ENCODE measurements at regions not wholly inside any gene's neighbourhood (a gene's known extent, or its start where the extent isn't known, plus 50 kb on each side); places are given as distances from the start of the nearest gene placed in this dataset.

DNA sequence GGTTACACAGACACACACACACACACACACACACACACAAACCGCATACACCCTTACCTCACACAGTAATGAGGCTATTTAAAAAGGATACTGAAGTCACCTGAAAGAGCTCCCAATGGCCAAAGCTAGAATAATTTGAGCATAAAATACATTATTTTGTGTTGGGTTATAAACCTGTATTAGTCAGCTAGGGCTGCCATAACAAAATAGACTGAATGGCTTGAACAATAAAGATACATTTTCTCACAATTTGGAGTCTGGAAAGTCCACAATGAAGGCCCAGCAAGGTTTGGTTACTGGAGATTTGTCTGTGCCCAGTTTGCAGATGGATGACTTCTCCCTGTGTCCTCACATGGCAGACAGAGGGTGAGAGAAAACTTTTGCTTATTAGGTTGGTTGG, 605.4 kb upstream of the REG3G start:
- Histone ChIP-seq H3K4me2 (ENCODE audit: insufficient read depth, low read length) (no peak overlapping the region), H3K79me2 (ENCODE audit: insufficient read depth, low read length) (no peaks in the 10 kb centered on the region), H4K20me1 (ENCODE audit: insufficient read depth, low read length) (no peaks in the 10 kb centered on the region), H3K36me3 (ENCODE audit: insufficient read depth, low read length) (no peaks in the 10 kb centered on the region), H3K9ac (ENCODE audit: low read depth, low read length) (no peak overlapping the region), H2AFZ (ENCODE audit: low read depth, low read length) (no peak overlapping the region), H3K9me3 (ENCODE audit: insufficient read depth, low read length, severe bottlenecking) (no peaks in the 10 kb centered on the region), H3K27me3 (ENCODE audit: insufficient read depth, low read length, poor library complexity) (no peaks in the 10 kb centered on the region), H3K4me3 (ENCODE audit: low read depth in 1 of 2, low read length in 2 of 2) (no peak overlapping the region), H3K27ac (ENCODE audit: low read length) (no peak overlapping the region), H3K4me1 (ENCODE audit: insufficient read depth, low read length) (no peaks in the 10 kb centered on the region)
- ATAC-seq (ENCODE audit: insufficient read depth, low read depth) (no peak), DNase-seq (no peak)
- no peak for TF ChIP-seq EZH2 (IDR thresholded peaks at IDR 0.05; ENCODE audit: borderline replicate concordance, low read depth, low read length, severe bottlenecking)
- TF ChIP-seq, protein P1, sequence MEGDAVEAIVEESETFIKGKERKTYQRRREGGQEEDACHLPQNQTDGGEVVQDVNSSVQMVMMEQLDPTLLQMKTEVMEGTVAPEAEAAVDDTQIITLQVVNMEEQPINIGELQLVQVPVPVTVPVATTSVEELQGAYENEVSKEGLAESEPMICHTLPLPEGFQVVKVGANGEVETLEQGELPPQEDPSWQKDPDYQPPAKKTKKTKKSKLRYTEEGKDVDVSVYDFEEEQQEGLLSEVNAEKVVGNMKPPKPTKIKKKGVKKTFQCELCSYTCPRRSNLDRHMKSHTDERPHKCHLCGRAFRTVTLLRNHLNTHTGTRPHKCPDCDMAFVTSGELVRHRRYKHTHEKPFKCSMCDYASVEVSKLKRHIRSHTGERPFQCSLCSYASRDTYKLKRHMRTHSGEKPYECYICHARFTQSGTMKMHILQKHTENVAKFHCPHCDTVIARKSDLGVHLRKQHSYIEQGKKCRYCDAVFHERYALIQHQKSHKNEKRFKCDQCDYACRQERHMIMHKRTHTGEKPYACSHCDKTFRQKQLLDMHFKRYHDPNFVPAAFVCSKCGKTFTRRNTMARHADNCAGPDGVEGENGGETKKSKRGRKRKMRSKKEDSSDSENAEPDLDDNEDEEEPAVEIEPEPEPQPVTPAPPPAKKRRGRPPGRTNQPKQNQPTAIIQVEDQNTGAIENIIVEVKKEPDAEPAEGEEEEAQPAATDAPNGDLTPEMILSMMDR (IDR thresholded peaks at IDR 0.05; ENCODE audit: borderline replicate concordance, extremely low read depth, low read length, poor library complexity, severe bottlenecking): no peak

- H3K9me3 ChIP-seq (ENCODE audit: insufficient read depth, low read length, severe bottlenecking): no peaks in the 10 kb centered on the region
- no peak for TF ChIP-seq EZH2 (IDR thresholded peaks at IDR 0.05; ENCODE audit: borderline replicate concordance, low read depth, low read length, severe bottlenecking)
- TF ChIP-seq, protein P1 (IDR thresholded peaks at IDR 0.05; ENCODE audit: borderline replicate concordance, extremely low read depth, low read length, poor library complexity, severe bottlenecking): no peak
- no peak for ATAC-seq (ENCODE audit: insufficient read depth, low read depth)
Observed at GRCh38 chr2:78423631-78424030, 601.9 kb upstream of the REG3G start.

GRCh38 chr2:78427170-78427569, 598.3 kb upstream of the REG3G start:
- no peak overlapping the region for H3K4me2 ChIP-seq (ENCODE audit: insufficient read depth, low read length)
- no peaks in the 10 kb centered on the region for H3K9me3 ChIP-seq (ENCODE audit: insufficient read depth, low read length, severe bottlenecking)
- TF ChIP-seq, protein P1 (IDR thresholded peaks at IDR 0.05; ENCODE audit: borderline replicate concordance, extremely low read depth, low read length, poor library complexity, severe bottlenecking): no peak
- no peak for TF ChIP-seq EZH2 (IDR thresholded peaks at IDR 0.05; ENCODE audit: borderline replicate concordance, low read depth, low read length, severe bottlenecking)
- no peak overlapping the region for H2AFZ ChIP-seq (ENCODE audit: low read depth, low read length)
- H3K27ac ChIP-seq (ENCODE audit: low read length): no peak overlapping the region
- DNase-seq (no peak), ATAC-seq (ENCODE audit: insufficient read depth, low read depth) (no peak)
- H3K79me2 ChIP-seq (ENCODE audit: insufficient read depth, low read length): no peaks in the 10 kb centered on the region
- H3K36me3 ChIP-seq (ENCODE audit: insufficient read depth, low read length): no peaks in the 10 kb centered on the region
- H3K9ac ChIP-seq (ENCODE audit: low read depth, low read length): no peak overlapping the region
- H3K27me3 ChIP-seq (ENCODE audit: insufficient read depth, low read length, poor library complexity): no peaks in the 10 kb centered on the region
- no peak overlapping the region for H3K4me3 ChIP-seq (ENCODE audit: low read depth in 1 of 2, low read length in 2 of 2)
- H3K4me1 ChIP-seq (ENCODE audit: insufficient read depth, low read length): no peaks in the 10 kb centered on the region
- H4K20me1 ChIP-seq (ENCODE audit: insufficient read depth, low read length): no peaks in the 10 kb centered on the region

More at GRCh38 chr2:78423631-78424030, 601.9 kb upstream of the REG3G start:
- no peak for DNase-seq
- Histone ChIP-seq H4K20me1 (ENCODE audit: insufficient read depth, low read length) (no peaks in the 10 kb centered on the region), H3K4me1 (ENCODE audit: insufficient read depth, low read length) (no peaks in the 10 kb centered on the region), H3K36me3 (ENCODE audit: insufficient read depth, low read length) (no peaks in the 10 kb centered on the region), H3K27ac (ENCODE audit: low read length) (no peak overlapping the region), H2AFZ (ENCODE audit: low read depth, low read length) (no peak overlapping the region), H3K9ac (ENCODE audit: low read depth, low read length) (no peak overlapping the region), H3K4me2 (ENCODE audit: insufficient read depth, low read length) (no peak overlapping the region), H3K79me2 (ENCODE audit: insufficient read depth, low read length) (no peaks in the 10 kb centered on the region), H3K4me3 (ENCODE audit: low read depth in 1 of 2, low read length in 2 of 2) (no peak overlapping the region), H3K27me3 (ENCODE audit: insufficient read depth, low read length, poor library complexity) (no peaks in the 10 kb centered on the region)

GRCh38 chr2:78431241-78431640, 594.3 kb upstream of the REG3G start:
- Histone ChIP-seq H3K4me1 (ENCODE audit: insufficient read depth, low read length) (no peaks in the 10 kb centered on the region), H2AFZ (ENCODE audit: low read depth, low read length) (no peak overlapping the region), H4K20me1 (ENCODE audit: insufficient read depth, low read length) (no peaks in the 10 kb centered on the region), H3K4me2 (ENCODE audit: insufficient read depth, low read length) (no peak overlapping the region), H3K9me3 (ENCODE audit: insufficient read depth, low read length, severe bottlenecking) (no peaks in the 10 kb centered on the region), H3K36me3 (ENCODE audit: insufficient read depth, low read length) (no peaks in the 10 kb centered on the region), H3K27ac (ENCODE audit: low read length) (no peak overlapping the region), H3K9ac (ENCODE audit: low read depth, low read length) (no peak overlapping the region), H3K27me3 (ENCODE audit: insufficient read depth, low read length, poor library complexity) (no peaks in the 10 kb centered on the region), H3K4me3 (ENCODE audit: low read depth in 1 of 2, low read length in 2 of 2) (no peak overlapping the region), H3K79me2 (ENCODE audit: insufficient read depth, low read length) (no peaks in the 10 kb centered on the region)
- TF ChIP-seq, protein P1 (IDR thresholded peaks at IDR 0.05; ENCODE audit: borderline replicate concordance, extremely low read depth, low read length, poor library complexity, severe bottlenecking): no peak
- TF ChIP-seq EZH2 (IDR thresholded peaks at IDR 0.05; ENCODE audit: borderline replicate concordance, low read depth, low read length, severe bottlenecking): no peak
- ATAC-seq (ENCODE audit: insufficient read depth, low read depth) (no peak), DNase-seq (no peak)

Data from DND-41 (cell line).